ENCODE measurements at regions not wholly inside any gene's neighbourhood (a gene's known extent, or its start where the extent isn't known, plus 50 kb on each side); places are given as distances from the start of the nearest gene placed in this dataset.

GRCh38 chr3:72058493-72059081 lies 273.6 kb upstream of the PROK2 start:
- no peak for DNase-seq

GRCh38 chr3:72055436-72055835 lies 270.5 kb upstream of the PROK2 start:
- DNase-seq = no peak

- no peak for DNase-seq
These were observed 270.0 kb upstream of the PROK2 start for GRCh38 chr3:72054976-72055375.

GRCh38 chr3:72052841-72053409 lies 268.0 kb upstream of the PROK2 start:
- no peak for DNase-seq

GRCh38 chr3:72050771-72051170 lies 265.8 kb upstream of the PROK2 start:
- DNase-seq = no peak

- DNase-seq = no peak
These were observed 265.2 kb upstream of the PROK2 start for GRCh38 chr3:72050048-72050632.

GRCh38 chr3:72049300-72049699 lies 264.4 kb upstream of the PROK2 start:
- DNase-seq = no peak

GRCh38 chr3:72048873-72049272 lies 263.9 kb upstream of the PROK2 start:
- no peak for DNase-seq

- DNase-seq = no peak
These were observed 262.4 kb upstream of the PROK2 start for GRCh38 chr3:72047221-72047871.

- no peak for DNase-seq
These were observed 259.4 kb upstream of the PROK2 start for GRCh38 chr3:72044231-72044855.

- no peak for DNase-seq
These were observed 258.5 kb upstream of the PROK2 start for GRCh38 chr3:72043204-72044133.

GRCh38 chr3:72042397-72043203 lies 257.7 kb upstream of the PROK2 start:
- no peak for DNase-seq

- DNase-seq = no peak
These were observed 256.6 kb upstream of the PROK2 start for GRCh38 chr3:72041511-72041910.

GRCh38 chr3:72041076-72041475 lies 256.1 kb upstream of the PROK2 start:
- DNase-seq = no peak

GRCh38 chr3:72039677-72040076 lies 254.7 kb upstream of the PROK2 start:
- DNase-seq = no peak

- no peak for DNase-seq
These were observed 252.0 kb upstream of the PROK2 start for GRCh38 chr3:72036899-72037298.

- no peak for DNase-seq
These were observed 250.7 kb upstream of the PROK2 start for GRCh38 chr3:72035606-72036005.

- no peak for DNase-seq
These were observed 250.0 kb upstream of the PROK2 start for GRCh38 chr3:72034986-72035385.

- DNase-seq = no peak
These were observed 248.9 kb upstream of the PROK2 start for GRCh38 chr3:72033666-72034428.

GRCh38 chr3:72032441-72033135 lies 247.6 kb upstream of the PROK2 start:
- DNase-seq = no peak

Measured in activated effector memory CD4-positive, alpha-beta T cell treated with anti-CD3 and anti-CD28 coated beads, Interleukin-2, amount 50 U/mL, for 16 hours (primary cell).